GM19395 (cell line): ENCODE measurements at regions not wholly inside any gene's neighbourhood (a gene's known extent, or its start where the extent isn't known, plus 50 kb on each side); places are given as distances from the start of the nearest gene placed in this dataset.
A peak's percentile ranks its signal among the peaks of the same experiment; 100 is the strongest.

Experiments
- ATAC-seq: cut with Tn5 transposase; IDR thresholded peaks from one replicate; pipeline ENCODE4 v1.9.1; 2021; ENCODE audit warnings: mild to moderate bottlenecking, moderate library complexity; ENCODE audit not compliant: unreplicated experiment

GRCh38 chr10:28250782-28251181 lies 52.1 kb downstream of the MPP7 start:
- no peak for ATAC-seq

- no peak for ATAC-seq
Measured at GRCh38 chr10:28250358-28250757, 52.5 kb downstream of the MPP7 start.

DNA sequence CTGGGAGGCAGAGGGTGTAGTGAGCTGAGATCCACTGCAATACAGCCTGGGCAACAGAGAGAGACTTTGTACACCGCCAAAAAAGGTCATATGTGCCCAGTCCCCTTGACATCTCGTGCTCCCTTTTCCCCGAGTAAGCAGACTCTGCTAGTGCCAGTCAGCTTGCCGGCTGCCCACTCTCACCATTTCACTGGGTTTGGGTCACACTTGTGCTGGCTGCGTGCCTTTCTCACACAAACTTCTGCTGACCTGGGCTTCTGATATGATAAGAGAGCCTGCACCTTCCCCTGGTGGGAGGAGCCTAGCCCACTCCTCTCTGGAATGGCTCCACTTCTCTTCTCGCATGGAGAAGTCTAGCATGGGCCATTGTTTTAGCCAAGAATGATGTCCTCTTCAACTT lies 53.4 kb downstream of the MPP7 start:
- no peak for ATAC-seq

DNA sequence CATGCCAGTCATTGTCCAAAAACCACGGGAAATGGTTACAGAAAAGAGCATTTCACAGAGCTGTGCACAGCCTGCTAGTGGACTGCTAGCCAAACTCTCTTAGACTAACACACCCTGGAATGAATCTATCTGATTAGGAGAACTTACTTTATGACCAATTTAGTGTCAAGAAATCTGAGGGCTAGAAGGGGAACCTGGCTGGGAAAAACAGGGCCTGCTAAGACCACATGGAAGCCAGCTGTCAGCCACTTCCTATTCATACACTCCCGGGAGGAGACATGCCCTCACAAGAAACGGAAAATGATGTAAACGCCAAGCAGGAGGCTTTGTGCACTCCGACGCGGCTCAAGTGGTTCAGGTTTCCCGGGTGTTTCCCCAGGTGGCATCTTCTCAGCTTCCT lies 54.8 kb downstream of the MPP7 start:
- ATAC-seq = no peak

GRCh38 chr10:28246023-28246422 lies 56.8 kb downstream of the MPP7 start:
- ATAC-seq = no peak

DNA sequence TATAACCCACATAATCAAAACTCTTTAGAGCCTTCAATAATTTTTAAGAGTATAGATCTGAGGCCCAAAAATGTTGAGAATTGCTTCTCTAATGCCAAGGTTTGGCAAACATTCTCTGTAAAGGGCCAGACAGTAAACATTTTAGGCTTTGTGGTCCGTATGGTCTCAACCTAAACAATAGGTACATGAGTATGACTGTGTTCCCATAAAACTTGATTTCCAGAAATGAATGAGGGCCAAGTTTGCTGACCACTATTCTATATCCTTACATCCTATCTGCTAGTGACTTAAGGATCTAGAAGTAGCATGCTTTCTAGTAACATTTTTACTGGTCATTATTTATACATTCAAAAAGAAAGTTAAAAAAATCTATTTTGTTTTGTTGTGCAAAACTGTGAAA lies 58.9 kb downstream of the MPP7 start:
- no peak for ATAC-seq

GRCh38 chr10:28242555-28243204 lies 60.2 kb downstream of the MPP7 start:
- ATAC-seq = no peak

DNA sequence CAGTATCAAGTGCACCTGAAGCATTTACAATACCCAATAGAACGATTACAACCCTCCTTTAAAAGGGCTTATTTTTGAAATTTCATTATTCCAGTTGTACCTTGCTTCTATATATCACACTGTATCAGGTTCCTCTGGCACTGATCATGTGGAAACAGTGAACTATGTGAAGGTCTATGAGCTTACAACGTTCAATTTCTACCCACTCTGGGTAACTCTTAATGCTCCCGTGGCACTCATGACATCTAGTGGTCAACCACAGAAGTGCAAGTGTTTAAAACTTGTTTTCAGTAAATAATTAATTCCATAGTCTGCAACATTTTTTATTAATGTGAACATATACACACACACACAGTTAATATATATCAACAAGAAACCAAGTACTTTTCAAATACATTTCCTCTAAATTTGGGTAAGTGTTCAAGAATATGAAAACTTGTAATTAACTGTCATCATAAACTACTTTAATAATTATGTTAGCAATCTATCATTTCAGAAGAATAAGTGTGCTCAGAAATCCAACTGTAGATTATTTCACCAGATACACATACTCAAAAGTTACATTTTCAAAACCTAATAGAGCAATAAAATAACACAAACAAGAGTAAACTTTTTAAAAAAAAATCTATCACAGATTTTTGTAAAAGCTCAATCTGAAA lies 61.0 kb downstream of the MPP7 start:
- ATAC-seq = peak; percentile 62

GRCh38 chr10:28240400-28240799 lies 62.5 kb downstream of the MPP7 start:
- no peak for ATAC-seq

- no peak for ATAC-seq
Measured at GRCh38 chr10:28236591-28236990, 66.3 kb downstream of the MPP7 start.

- ATAC-seq = no peak
Measured at GRCh38 chr10:28220811-28221210, 82.1 kb downstream of the MPP7 start.

- ATAC-seq = no peak
Measured at GRCh38 chr10:28219251-28219650, 83.6 kb downstream of the MPP7 start.

GRCh38 chr10:28217848-28218247 lies 85.0 kb downstream of the MPP7 start:
- no peak for ATAC-seq

GRCh38 chr10:28215930-28216329 lies 86.9 kb downstream of the MPP7 start:
- no peak for ATAC-seq

- ATAC-seq = no peak
Measured at GRCh38 chr10:28214219-28214618, 88.6 kb downstream of the MPP7 start.

- no peak for ATAC-seq
Measured at GRCh38 chr10:28211759-28212158, 91.1 kb downstream of the MPP7 start.

GRCh38 chr10:28207799-28208198 lies 95.1 kb downstream of the MPP7 start:
- no peak for ATAC-seq

GRCh38 chr10:28202941-28203352 lies 99.9 kb downstream of the MPP7 start:
- no peak for ATAC-seq

DNA sequence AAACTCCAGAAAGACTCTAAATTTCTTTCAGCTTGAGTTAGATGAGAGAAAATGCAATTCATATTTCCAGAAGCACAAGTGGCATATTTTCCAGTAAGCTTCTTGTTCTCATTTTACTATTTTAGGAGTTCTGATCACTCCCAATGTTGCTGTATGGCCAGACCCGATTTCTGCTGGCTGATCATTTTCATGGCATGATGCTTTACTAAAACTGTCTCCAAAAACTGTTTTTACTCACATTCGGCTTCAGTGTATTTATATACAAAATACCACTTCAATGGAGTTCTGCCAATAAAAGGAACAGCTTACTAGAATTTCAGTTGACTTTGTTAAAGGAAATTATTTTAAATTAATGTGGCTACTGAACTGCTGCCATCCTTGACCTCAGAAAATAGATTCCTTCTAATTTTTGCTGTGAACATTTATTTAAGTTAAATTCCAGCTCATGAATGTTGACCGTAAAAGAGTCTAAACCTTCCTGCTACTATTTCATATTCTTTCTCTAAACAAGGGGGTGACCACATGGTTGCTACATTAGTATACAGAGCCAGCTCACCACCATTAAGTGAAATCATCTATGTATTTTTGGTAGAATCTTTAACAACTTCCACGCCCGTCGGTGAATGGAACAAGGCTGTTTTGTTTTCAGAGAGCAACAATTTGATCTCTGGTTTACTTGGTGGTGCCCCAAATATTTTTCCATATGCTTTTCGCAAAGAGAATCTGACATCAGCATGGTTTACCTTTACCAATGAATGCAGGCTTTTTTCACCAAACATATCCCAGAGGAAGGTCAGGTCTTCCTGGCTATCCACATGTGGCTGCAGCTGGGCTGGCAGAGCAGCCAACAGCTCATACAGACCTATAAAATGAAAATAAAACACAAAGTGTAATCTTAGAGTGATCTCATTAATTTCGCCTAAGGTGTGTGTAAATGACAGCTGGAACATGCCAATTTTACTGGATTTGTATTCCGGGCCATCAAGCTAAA lies 101.2 kb downstream of the MPP7 start:
- no peak for ATAC-seq

GRCh38 chr10:28200775-28201174 lies 102.1 kb downstream of the MPP7 start:
- ATAC-seq = no peak

DNA sequence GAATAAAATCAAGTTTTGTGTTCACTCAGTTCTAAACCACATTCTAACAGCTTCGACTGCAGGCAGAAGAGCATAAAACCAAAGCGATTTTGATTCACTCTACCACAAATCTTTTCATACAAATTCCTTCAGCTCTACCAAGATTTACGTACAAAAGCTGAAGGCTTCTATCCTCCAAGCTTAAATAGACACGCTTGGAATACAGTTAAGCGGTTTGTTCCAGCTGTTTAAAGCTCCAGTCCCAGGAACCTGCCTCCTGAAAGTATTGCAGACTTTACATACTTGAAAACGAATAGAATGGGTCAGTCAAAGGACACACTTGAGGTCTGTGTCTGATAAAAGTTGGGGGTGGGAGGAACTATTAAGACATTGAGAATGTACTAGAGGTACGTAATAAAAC lies 102.9 kb downstream of the MPP7 start:
- ATAC-seq = no peak

- ATAC-seq = no peak
Measured at GRCh38 chr10:28190196-28190595, 112.7 kb downstream of the MPP7 start.
